ENCODE measurements at regions not wholly inside any gene's neighbourhood (a gene's known extent, or its start where the extent isn't known, plus 50 kb on each side); places are given as distances from the start of the nearest gene placed in this dataset.

DNA sequence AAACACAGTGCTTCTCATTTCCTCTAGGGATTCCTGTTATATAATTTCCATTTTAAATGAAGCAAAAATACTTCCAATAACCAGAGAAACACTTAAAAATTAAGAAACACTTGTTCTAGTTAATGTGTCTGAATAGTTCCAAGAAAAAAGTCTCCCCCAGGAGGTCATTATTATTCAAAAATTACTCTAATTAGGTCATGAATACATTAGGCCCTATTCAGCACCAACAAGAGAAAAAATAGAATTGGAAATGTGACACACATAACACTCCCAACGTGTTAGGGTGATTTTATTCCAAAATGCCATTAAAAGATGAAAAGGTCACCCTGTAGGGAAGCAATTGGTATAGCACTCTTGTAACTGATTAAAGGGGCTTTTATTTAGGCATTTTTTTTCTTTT, 382.1 kb downstream of the TUSC7 start:
- TF ChIP-seq POLR2A (IDR thresholded peaks at IDR 0.05) (no peak), POLR2AphosphoS5 (IDR thresholded peaks at IDR 0.05) (no peak)
- TF ChIP-seq, protein P1, sequence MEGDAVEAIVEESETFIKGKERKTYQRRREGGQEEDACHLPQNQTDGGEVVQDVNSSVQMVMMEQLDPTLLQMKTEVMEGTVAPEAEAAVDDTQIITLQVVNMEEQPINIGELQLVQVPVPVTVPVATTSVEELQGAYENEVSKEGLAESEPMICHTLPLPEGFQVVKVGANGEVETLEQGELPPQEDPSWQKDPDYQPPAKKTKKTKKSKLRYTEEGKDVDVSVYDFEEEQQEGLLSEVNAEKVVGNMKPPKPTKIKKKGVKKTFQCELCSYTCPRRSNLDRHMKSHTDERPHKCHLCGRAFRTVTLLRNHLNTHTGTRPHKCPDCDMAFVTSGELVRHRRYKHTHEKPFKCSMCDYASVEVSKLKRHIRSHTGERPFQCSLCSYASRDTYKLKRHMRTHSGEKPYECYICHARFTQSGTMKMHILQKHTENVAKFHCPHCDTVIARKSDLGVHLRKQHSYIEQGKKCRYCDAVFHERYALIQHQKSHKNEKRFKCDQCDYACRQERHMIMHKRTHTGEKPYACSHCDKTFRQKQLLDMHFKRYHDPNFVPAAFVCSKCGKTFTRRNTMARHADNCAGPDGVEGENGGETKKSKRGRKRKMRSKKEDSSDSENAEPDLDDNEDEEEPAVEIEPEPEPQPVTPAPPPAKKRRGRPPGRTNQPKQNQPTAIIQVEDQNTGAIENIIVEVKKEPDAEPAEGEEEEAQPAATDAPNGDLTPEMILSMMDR (IDR thresholded peaks at IDR 0.05) = no peak

Measured in prostate gland (tissue), 2 donors.